Globus pallidus (tissue), 1 donor: ENCODE measurements at regions not wholly inside any gene's neighbourhood (a gene's known extent, or its start where the extent isn't known, plus 50 kb on each side); places are given as distances from the start of the nearest gene placed in this dataset.

ENCODE experiments used
- DNase-seq: peaks from one replicate; pipeline ENCODE4 v3.0.0-alpha.2; 2015; ENCODE audit warnings: low spot score

GRCh38 chr6:170483413-170483812, 69.7 kb downstream of the PSMB1 start:
- DNase-seq = no peak

GRCh38 chr6:170480050-170480692, 72.9 kb downstream of the PSMB1 start:
- DNase-seq = peak; percentile 35

- DNase-seq = no peak
Observed at GRCh38 chr6:170476360-170476759, 76.7 kb downstream of the PSMB1 start.

GRCh38 chr6:170475118-170475517, 78.0 kb downstream of the PSMB1 start:
- DNase-seq = no peak

- no peak for DNase-seq
Observed at GRCh38 chr6:170473801-170474200, 79.3 kb downstream of the PSMB1 start.

- DNase-seq = peak; percentile 24
Observed at GRCh38 chr6:170473301-170473717, 79.8 kb downstream of the PSMB1 start.

GRCh38 chr6:170471491-170471890, 81.6 kb downstream of the PSMB1 start:
- peak; percentile 37 for DNase-seq

- DNase-seq = no peak
Observed at GRCh38 chr6:170470734-170471133, 82.4 kb downstream of the PSMB1 start.

GRCh38 chr6:170464524-170464979, 88.6 kb downstream of the PSMB1 start:
- no peak for DNase-seq

- DNase-seq = no peak
Observed at GRCh38 chr6:170464080-170464479, 89.0 kb downstream of the PSMB1 start.

- no peak for DNase-seq
Observed at GRCh38 chr6:170463101-170463721, 89.9 kb downstream of the PSMB1 start.

GRCh38 chr6:170462366-170463020, 90.6 kb downstream of the PSMB1 start:
- DNase-seq = no peak

- no peak for DNase-seq
Observed at GRCh38 chr6:170461556-170462365, 91.3 kb downstream of the PSMB1 start.

GRCh38 chr6:170461111-170461510, 92.0 kb downstream of the PSMB1 start:
- DNase-seq = no peak

GRCh38 chr6:170460641-170461040, 92.5 kb downstream of the PSMB1 start:
- DNase-seq = no peak

- no peak for DNase-seq
Observed at GRCh38 chr6:170459451-170459850, 93.7 kb downstream of the PSMB1 start.

GRCh38 chr6:170456886-170457698, 96.0 kb downstream of the PSMB1 start:
- DNase-seq = no peak
